Testis (tissue), 2 donors: ENCODE measurements at regions not wholly inside any gene's neighbourhood (a gene's known extent, or its start where the extent isn't known, plus 50 kb on each side); places are given as distances from the start of the nearest gene placed in this dataset.

Experiments
- DNase-seq: peaks from one replicate; pipeline ENCODE4 v3.0.0-alpha.2; 2019
- H3K27ac ChIP-seq, 2 donors: fragments of 200-600 bp; sonication (generic); one replicate each; pipeline ENCODE4 v1.5.1; 2019
- H3K27me3 ChIP-seq: fragments of 200-600 bp; sonication (generic); one replicate; pipeline ENCODE4 v1.5.1; 2019
- H3K36me3 ChIP-seq: fragments of 200-600 bp; sonication (generic); one replicate; pipeline ENCODE4 v1.5.1; 2017; ENCODE audit warnings: low read depth; ENCODE audit errors: missing control alignments
- H3K4me1 ChIP-seq: fragments of 200-600 bp; sonication (generic); one replicate; pipeline ENCODE4 v1.5.1; 2019
- H3K4me3 ChIP-seq, 2 donors: fragments of 200-600 bp; sonication (generic); one replicate each; pipeline ENCODE4 v1.5.1; 2017 to 2019
- H3K9me3 ChIP-seq: fragments of 200-600 bp; sonication (generic); one replicate; pipeline ENCODE4 v1.5.1; 2017
- CTCF ChIP-seq, 3 experiments: fragments of 450-650 bp in 2 of 3; fragments of 200-600 bp in 1 of 3; sonication (generic) in 1 of 3; IDR thresholded peaks; one replicate each; pipeline ENCODE4 v1.5.1; 2016 to 2019; ENCODE audit warnings: antibody characterized with exemption in 3 of 3, mild to moderate bottlenecking in 2 of 3, moderate library complexity in 1 of 3
- POLR2A ChIP-seq: fragments of 450-650 bp; IDR thresholded peaks from one replicate; pipeline ENCODE4 v1.6.1; 2017; ENCODE audit warnings: antibody characterized with exemption, mild to moderate bottlenecking, moderate library complexity
- WGBS, 2 donors: methylation state at CpG; one replicate each; pipeline ENCODE4 v1.1.5; 2018; 5-methylcytosine and 5-hydroxymethylcytosine counted together
- intact Hi-C: fragments of 100-400 bp; cut with DNase I; formaldehyde crosslinking; loops from one replicate; pipeline ENCODE4 v1.15.1; 2023; ENCODE audit warnings: low total_unique reads

GRCh38 chrX:43333543-43333942 is 322.6 kb upstream of the MAOA start:
- Histone ChIP-seq H3K4me1 (no peaks in the 10 kb centered on the region), H3K27me3 (no peaks in the 10 kb centered on the region), H3K27ac (no peak overlapping the region), H3K9me3 (no peaks in the 10 kb centered on the region), H3K4me3 (no peak overlapping the region), H3K36me3 (no peaks in the 10 kb centered on the region)
- TF ChIP-seq CTCF (IDR thresholded peaks at IDR 0.05), result no peak
- TF ChIP-seq POLR2A, result no peak
- 60 to 75% methylated on average over 1 of the region's 1 CpG for WGBS, 2 donors
- intact Hi-C loops, result no loop called here
- no peak for DNase-seq

GRCh38 chrX:43345166-43345565 is 310.9 kb upstream of the MAOA start:
- Histone ChIP-seq H3K9me3 (no peaks in the 10 kb centered on the region), H3K4me1 (no peaks in the 10 kb centered on the region), H3K27ac (no peak overlapping the region), H3K36me3 (no peaks in the 10 kb centered on the region), H3K27me3 (no peaks in the 10 kb centered on the region), H3K4me3 (no peak overlapping the region)
- 43 to 79% methylated on average over 2 of the region's 2 CpGs for WGBS, 2 donors
- intact Hi-C loops, result no loop called here
- no peak for DNase-seq
- TF ChIP-seq CTCF (IDR thresholded peaks at IDR 0.05) (no peak), POLR2A (no peak)

GRCh38 chrX:43349363-43349762 is 306.7 kb upstream of the MAOA start:
- Histone ChIP-seq H3K36me3 (no peaks in the 10 kb centered on the region), H3K27ac (no peak overlapping the region), H3K27me3 (no peaks in the 10 kb centered on the region), H3K4me1 (no peaks in the 10 kb centered on the region), H3K4me3 (no peak overlapping the region), H3K9me3 (no peaks in the 10 kb centered on the region)
- WGBS, 2 donors, result 50 to 70% methylated on average over 1 of the region's 1 CpG
- peak; percentile 22 for DNase-seq
- TF ChIP-seq CTCF (IDR thresholded peaks at IDR 0.05) (peak in 1 of 3 experiments; percentile 40), POLR2A (no peak)
- intact Hi-C loops, result no loop called here

- DNase-seq, result no peak
- Histone ChIP-seq H3K27ac (no peak overlapping the region), H3K9me3 (no peaks in the 10 kb centered on the region), H3K36me3 (no peaks in the 10 kb centered on the region), H3K4me1 (no peaks in the 10 kb centered on the region), H3K4me3 (no peak overlapping the region), H3K27me3 (no peaks in the 10 kb centered on the region)
- 86 to 89% methylated on average over 3 to 4 of the region's 4 CpGs for WGBS, 2 donors
- TF ChIP-seq POLR2A (no peak), CTCF (IDR thresholded peaks at IDR 0.05) (no peak)
- intact Hi-C loops, result no loop called here
Observed at GRCh38 chrX:43350935-43351334, 305.2 kb upstream of the MAOA start.

- no peaks in the 10 kb centered on the region for H3K27me3 ChIP-seq
- DNase-seq, result no peak
- intact Hi-C loops, result no loop called here
- no peaks in the 10 kb centered on the region for H3K9me3 ChIP-seq
- WGBS, 2 donors, result 40 to 46% methylated on average over 1 of the region's 1 CpG
- H3K27ac ChIP-seq, result no peak overlapping the region
- no peak for TF ChIP-seq CTCF (IDR thresholded peaks at IDR 0.05)
- TF ChIP-seq POLR2A, result no peak
- no peak overlapping the region for H3K4me3 ChIP-seq
- H3K4me1 ChIP-seq, result no peaks in the 10 kb centered on the region
- H3K36me3 ChIP-seq, result no peaks in the 10 kb centered on the region
Observed at GRCh38 chrX:43357741-43358140, 298.4 kb upstream of the MAOA start.
